ENCODE measurements at regions not wholly inside any gene's neighbourhood (a gene's known extent, or its start where the extent isn't known, plus 50 kb on each side); places are given as distances from the start of the nearest gene placed in this dataset.

- TF ChIP-seq CTCF (IDR thresholded peaks at IDR 0.05) (no peak), ZFX (IDR thresholded peaks at IDR 0.05; ENCODE audit: borderline replicate concordance) (no peak)
These were observed 573.6 kb downstream of the MMUT start for GRCh38 chr6:48889429-48889828.
